Trophoblast cell (in vitro differentiated cells and primary cell): ENCODE measurements at regions not wholly inside any gene's neighbourhood (a gene's known extent, or its start where the extent isn't known, plus 50 kb on each side); places are given as distances from the start of the nearest gene placed in this dataset.

Experiments
- DNase-seq, 2 donors: peaks; one replicate each; pipeline ENCODE4 v3.0.0-alpha.2; 2016
- H2AFZ ChIP-seq: 2 replicates; pipeline ENCODE4 v1.6.1; 2013; ENCODE audit warnings: low read length, moderate library complexity, mild to moderate bottlenecking; ENCODE audit not compliant: insufficient read depth, poor library complexity
- H2AK5ac ChIP-seq: 2 replicates; pipeline ENCODE4 v1.6.1; 2013; ENCODE audit warnings: mild to moderate bottlenecking, low read length
- H2BK120ac ChIP-seq: 2 replicates; pipeline ENCODE4 v1.6.1; 2013; ENCODE audit warnings: low read length, mild to moderate bottlenecking, moderate library complexity; ENCODE audit not compliant: insufficient read depth, poor library complexity
- H2BK12ac ChIP-seq: 2 replicates; pipeline ENCODE4 v1.6.1; 2013; ENCODE audit warnings: mild to moderate bottlenecking, low read length, moderate library complexity
- H2BK5ac ChIP-seq: 2 replicates; pipeline ENCODE4 v1.6.1; 2013; ENCODE audit warnings: low read length, low read depth, moderate library complexity, mild to moderate bottlenecking; ENCODE audit not compliant: poor library complexity
- H3K14ac ChIP-seq: 2 replicates; pipeline ENCODE4 v1.6.1; 2013; ENCODE audit warnings: mild to moderate bottlenecking, low read length
- H3K18ac ChIP-seq: 2 replicates; pipeline ENCODE4 v1.6.1; 2013; ENCODE audit warnings: mild to moderate bottlenecking, low read length
- H3K23ac ChIP-seq: 2 replicates; pipeline ENCODE4 v1.6.1; 2013; ENCODE audit warnings: low read length
- H3K27ac ChIP-seq: 2 replicates; pipeline ENCODE4 v1.5.1; 2013; ENCODE audit warnings: low read depth, mild to moderate bottlenecking, inconsistent platforms, low read length, moderate library complexity
- H3K27me3 ChIP-seq: 2 replicates; pipeline ENCODE4 v1.6.1; 2013; ENCODE audit warnings: inconsistent platforms, mild to moderate bottlenecking, low read length, moderate library complexity; ENCODE audit not compliant: insufficient read depth
- H3K36me3 ChIP-seq, 2 experiments: 1 replicate in 1 of 2; 2 replicates in 1 of 2; pipeline ENCODE4 v1.6.1; 2013; ENCODE audit warnings: low read length in 2 of 2, mild to moderate bottlenecking in 2 of 2, moderate library complexity in 1 of 2; ENCODE audit not compliant: insufficient read depth in 2 of 2, control insufficient read depth in 1 of 2
- H3K4ac ChIP-seq: 2 replicates; pipeline ENCODE4 v1.6.1; 2013; ENCODE audit warnings: low read depth, mild to moderate bottlenecking, low read length, moderate library complexity
- H3K4me1 ChIP-seq, 2 experiments: 1 replicate in 1 of 2; 2 replicates in 1 of 2; pipeline ENCODE4 v1.6.1; 2013; ENCODE audit warnings: low read length in 2 of 2, mild to moderate bottlenecking in 2 of 2, moderate library complexity in 1 of 2; ENCODE audit not compliant: insufficient read depth in 2 of 2, control insufficient read depth in 1 of 2
- H3K4me2 ChIP-seq: 2 replicates; pipeline ENCODE4 v1.6.1; 2013; ENCODE audit warnings: inconsistent platforms, mild to moderate bottlenecking, low read length, moderate library complexity
- H3K4me3 ChIP-seq: 2 replicates; pipeline ENCODE4 v1.5.1; 2013; ENCODE audit warnings: mild to moderate bottlenecking, low read depth, low read length, inconsistent platforms
- H3K79me1 ChIP-seq: one replicate; pipeline ENCODE4 v1.6.1; 2013; ENCODE audit warnings: low read length
- H3K79me2 ChIP-seq: 2 replicates; pipeline ENCODE4 v1.6.1; 2013; ENCODE audit warnings: low read length, mild to moderate bottlenecking; ENCODE audit not compliant: control insufficient read depth, insufficient read depth, poor library complexity
- H3K9ac ChIP-seq: 2 replicates; pipeline ENCODE4 v1.6.1; 2013; ENCODE audit warnings: mild to moderate bottlenecking, low read length
- H3K9me3 ChIP-seq: 2 replicates; pipeline ENCODE4 v1.6.1; 2013; ENCODE audit warnings: low read depth, mild to moderate bottlenecking, control low read depth, inconsistent platforms, low read length; ENCODE audit not compliant: insufficient read depth
- H4K12ac ChIP-seq: 2 replicates; pipeline ENCODE4 v1.6.1; 2013; ENCODE audit warnings: low read depth, mild to moderate bottlenecking, low read length, moderate library complexity
- H4K8ac ChIP-seq: 2 replicates; pipeline ENCODE4 v1.6.1; 2013; ENCODE audit warnings: low read depth, mild to moderate bottlenecking, low read length, moderate library complexity
- H4K91ac ChIP-seq: one replicate; pipeline ENCODE4 v1.6.1; 2013; ENCODE audit warnings: low read depth, mild to moderate bottlenecking, low read length, moderate library complexity
- WGBS: extraction: QIAGEN DNeasy Blood & Tissue Kit; methylation state at CpG from one replicate; pipeline ENCODE4 v1.1.7; 2013; ENCODE audit warnings: missing lambda C conversion rate; ENCODE audit not compliant: insufficient read length, insufficient coverage; ENCODE audit errors: extremely low coverage; 5-methylcytosine and 5-hydroxymethylcytosine counted together

DNA sequence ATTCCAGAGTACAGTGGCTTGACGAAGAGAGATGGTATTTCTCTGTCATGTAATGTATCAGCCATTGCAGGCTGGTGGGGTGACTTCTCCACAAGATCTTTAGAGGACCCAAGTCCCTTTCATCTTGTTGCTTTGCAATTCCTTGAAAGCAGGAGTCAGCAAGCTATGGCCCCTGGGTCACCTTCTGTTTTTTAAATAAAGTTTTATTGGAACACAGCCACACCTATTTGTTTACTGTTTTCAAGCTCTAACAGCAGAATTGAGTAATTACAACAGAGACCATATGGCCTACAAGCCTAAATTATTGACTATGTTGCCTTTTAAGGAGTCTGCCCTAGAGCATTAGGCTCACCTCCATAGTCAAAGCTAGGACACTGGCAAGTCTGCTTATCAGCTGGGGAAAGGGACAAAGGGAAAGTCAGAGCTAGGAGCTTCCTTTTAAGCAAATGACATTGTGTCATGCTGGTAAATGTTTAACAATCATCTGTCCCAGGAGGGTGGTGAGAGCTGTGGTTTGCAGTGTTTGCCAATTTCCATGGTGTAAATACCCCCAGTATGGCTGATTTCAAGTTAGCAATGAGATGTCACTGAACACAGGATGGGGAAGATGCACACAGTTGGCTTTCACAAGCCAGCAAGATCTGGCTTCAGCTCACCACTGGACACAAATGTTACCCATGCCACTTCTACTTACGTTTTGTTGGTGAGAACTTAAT, 87.7 kb upstream of the PWP1 start:
- no peak overlapping the region for H3K27ac ChIP-seq
- H2BK5ac ChIP-seq: no peak overlapping the region
- no peaks in the 10 kb centered on the region for H3K27me3 ChIP-seq
- H2BK12ac ChIP-seq: no peak overlapping the region
- H2AFZ ChIP-seq: no peak overlapping the region
- no CpG with 5 or more reads among the region's 2 CpGs for WGBS
- H4K91ac ChIP-seq: no peak overlapping the region
- no peak overlapping the region for H3K9ac ChIP-seq
- H3K9me3 ChIP-seq: peaks cover 4% of the 10 kb centered on the region
- H3K79me2 ChIP-seq: no peaks in the 10 kb centered on the region
- no peak overlapping the region for H3K4me3 ChIP-seq
- H3K4me2 ChIP-seq: no peak overlapping the region
- H3K23ac ChIP-seq: no peak overlapping the region
- H2BK120ac ChIP-seq: no peak overlapping the region
- H3K14ac ChIP-seq: no peak overlapping the region
- H3K4me1 ChIP-seq: no peaks in the 10 kb centered on the region
- no peak overlapping the region for H2AK5ac ChIP-seq
- no peaks in the 10 kb centered on the region for H3K36me3 ChIP-seq
- no peak for DNase-seq
- H3K18ac ChIP-seq: no peak overlapping the region
- H3K4ac ChIP-seq: no peak overlapping the region
- no peaks in the 10 kb centered on the region for H3K79me1 ChIP-seq
- H4K12ac ChIP-seq: no peak overlapping the region
- no peak overlapping the region for H4K8ac ChIP-seq

DNA sequence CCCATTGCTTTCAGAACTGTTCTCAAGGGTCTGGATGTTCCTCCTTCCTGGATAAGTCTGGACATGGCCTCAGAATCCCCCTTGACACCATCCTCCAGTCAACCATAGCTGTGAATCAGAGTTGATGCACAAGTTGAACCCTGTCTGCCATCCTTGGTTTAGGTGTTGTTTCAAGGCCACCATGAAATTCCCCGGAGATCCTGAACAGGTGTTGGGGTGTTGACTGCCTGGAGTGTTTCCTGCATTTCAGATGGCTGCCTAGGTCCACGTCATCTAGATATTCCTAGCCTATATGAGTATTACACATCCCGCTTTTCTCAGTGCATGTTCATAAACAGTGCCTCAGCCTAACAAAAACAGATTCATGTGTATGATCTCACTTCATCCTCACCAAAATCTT, 86.7 kb upstream of the PWP1 start:
- H2BK5ac ChIP-seq: no peak overlapping the region
- no peak overlapping the region for H3K4me2 ChIP-seq
- no peak overlapping the region for H2AFZ ChIP-seq
- no peak overlapping the region for H3K4ac ChIP-seq
- WGBS: no CpG with 5 or more reads among the region's 3 CpGs
- no peak overlapping the region for H4K91ac ChIP-seq
- H3K14ac ChIP-seq: no peak overlapping the region
- no peak overlapping the region for H3K9ac ChIP-seq
- no peaks in the 10 kb centered on the region for H3K79me2 ChIP-seq
- H3K79me1 ChIP-seq: no peaks in the 10 kb centered on the region
- no peak overlapping the region for H4K8ac ChIP-seq
- H3K23ac ChIP-seq: no peak overlapping the region
- H3K9me3 ChIP-seq: peaks cover 2% of the 10 kb centered on the region
- H3K36me3 ChIP-seq: no peaks in the 10 kb centered on the region
- no peak for DNase-seq
- H2BK12ac ChIP-seq: no peak overlapping the region
- no peaks in the 10 kb centered on the region for H3K4me1 ChIP-seq
- no peak overlapping the region for H3K4me3 ChIP-seq
- H4K12ac ChIP-seq: no peak overlapping the region
- H2BK120ac ChIP-seq: no peak overlapping the region
- H3K27ac ChIP-seq: no peak overlapping the region
- no peaks in the 10 kb centered on the region for H3K27me3 ChIP-seq
- H2AK5ac ChIP-seq: no peak overlapping the region
- no peak overlapping the region for H3K18ac ChIP-seq

DNA sequence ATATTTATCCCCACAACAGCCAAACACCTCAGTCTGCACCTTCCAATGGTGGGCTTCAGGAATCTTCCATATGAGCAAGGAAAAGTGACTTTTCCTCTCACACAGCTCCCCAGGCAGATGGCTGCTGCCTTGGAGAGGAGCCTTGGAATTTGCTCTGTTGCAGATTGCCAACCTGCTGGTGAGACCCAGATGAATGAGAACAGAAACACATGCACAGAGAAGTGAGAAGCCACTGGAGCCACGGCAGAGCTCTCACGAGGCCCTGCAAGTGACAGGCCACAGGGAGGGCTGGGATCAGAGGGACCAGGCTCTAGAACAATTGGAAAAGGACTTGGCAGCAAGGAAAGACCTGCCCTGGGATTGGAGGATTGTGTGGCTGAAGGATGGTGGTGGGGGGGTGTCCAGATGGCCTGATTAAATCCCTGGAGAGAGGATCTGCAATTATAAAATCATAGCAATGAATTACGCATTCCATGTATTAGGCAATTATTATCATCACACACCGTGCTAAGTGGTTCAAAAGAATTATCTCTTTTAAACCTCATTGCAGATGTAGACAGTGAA, 84.9 kb upstream of the PWP1 start:
- Histone ChIP-seq H2AFZ (no peak overlapping the region), H3K27me3 (no peaks in the 10 kb centered on the region), H3K23ac (no peak overlapping the region), H3K18ac (no peak overlapping the region), H4K91ac (no peak overlapping the region), H3K27ac (no peak overlapping the region), H2BK12ac (no peak overlapping the region), H3K4me3 (no peak overlapping the region), H3K4me1 (no peaks in the 10 kb centered on the region), H3K9me3 (peaks cover 2% of the 10 kb centered on the region), H3K36me3 (no peaks in the 10 kb centered on the region), H3K4ac (no peak overlapping the region), H4K8ac (no peak overlapping the region), H2BK5ac (no peak overlapping the region), H2BK120ac (no peak overlapping the region), H4K12ac (no peak overlapping the region), H3K79me1 (no peaks in the 10 kb centered on the region), H2AK5ac (no peak overlapping the region), H3K9ac (no peak overlapping the region), H3K79me2 (no peaks in the 10 kb centered on the region), H3K14ac (no peak overlapping the region), H3K4me2 (no peak overlapping the region)
- no CpG with 5 or more reads among the region's 4 CpGs for WGBS
- no peak for DNase-seq

DNA sequence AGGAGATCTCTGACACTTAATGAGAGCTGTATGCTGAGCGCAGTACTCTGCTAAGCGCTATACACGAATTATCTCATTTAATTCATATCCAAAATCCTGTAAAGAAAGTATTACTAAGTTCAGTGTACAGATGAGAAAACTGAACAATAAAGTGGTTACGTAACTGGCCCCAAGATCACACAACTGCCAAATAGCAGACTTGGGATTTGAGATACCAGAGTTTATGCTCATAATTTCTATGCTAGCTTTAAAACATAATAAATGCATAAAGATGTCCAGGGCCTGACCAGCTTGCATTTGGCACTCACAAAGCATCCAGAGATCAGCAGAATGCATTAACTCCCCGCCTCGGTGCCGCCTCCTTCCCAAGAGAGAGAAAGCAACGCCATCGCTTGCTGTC, 83.2 kb upstream of the PWP1 start:
- H3K4me1 ChIP-seq: no peaks in the 10 kb centered on the region
- no peak overlapping the region for H4K91ac ChIP-seq
- no peaks in the 10 kb centered on the region for H3K79me2 ChIP-seq
- H3K36me3 ChIP-seq: no peaks in the 10 kb centered on the region
- H2AK5ac ChIP-seq: no peak overlapping the region
- H3K4ac ChIP-seq: no peak overlapping the region
- no peak overlapping the region for H3K23ac ChIP-seq
- peaks cover 2% of the 10 kb centered on the region for H3K9me3 ChIP-seq
- no peak overlapping the region for H3K4me2 ChIP-seq
- no peak overlapping the region for H3K27ac ChIP-seq
- no peak overlapping the region for H2BK5ac ChIP-seq
- H3K18ac ChIP-seq: no peak overlapping the region
- no peak overlapping the region for H4K12ac ChIP-seq
- no peak overlapping the region for H2BK12ac ChIP-seq
- DNase-seq: no peak
- no peaks in the 10 kb centered on the region for H3K79me1 ChIP-seq
- H3K14ac ChIP-seq: no peak overlapping the region
- no peak overlapping the region for H3K4me3 ChIP-seq
- H3K27me3 ChIP-seq: no peaks in the 10 kb centered on the region
- H3K9ac ChIP-seq: no peak overlapping the region
- H4K8ac ChIP-seq: no peak overlapping the region
- H2BK120ac ChIP-seq: no peak overlapping the region
- no CpG with 5 or more reads among the region's 9 CpGs for WGBS
- H2AFZ ChIP-seq: no peak overlapping the region
